Glutamatergic neuron (in vitro differentiated cells): ENCODE measurements at regions not wholly inside any gene's neighbourhood (a gene's known extent, or its start where the extent isn't known, plus 50 kb on each side); places are given as distances from the start of the nearest gene placed in this dataset.

Experiments used
- DNase-seq: peaks from one replicate; pipeline ENCODE4 v3.0.0; 2022
- H3K27ac Mint-ChIP-seq: one replicate; pipeline ENCODE4 v1.8.0; 2020; ENCODE audit warnings: mild to moderate bottlenecking, mixed read lengths, inconsistent platforms; ENCODE audit not compliant: unreplicated experiment
- H3K27me3 Mint-ChIP-seq: one replicate; pipeline ENCODE4 v1.8.0; 2020; ENCODE audit warnings: mild to moderate bottlenecking, moderate library complexity, mixed read lengths, inconsistent platforms; ENCODE audit not compliant: unreplicated experiment
- H3K36me3 Mint-ChIP-seq: one replicate; pipeline ENCODE4 v1.8.0; 2020; ENCODE audit warnings: mild to moderate bottlenecking, mixed read lengths, inconsistent platforms; ENCODE audit not compliant: unreplicated experiment
- H3K4me1 Mint-ChIP-seq: one replicate; pipeline ENCODE4 v1.8.0; 2020; ENCODE audit warnings: mild to moderate bottlenecking, low read depth, mixed read lengths, inconsistent platforms; ENCODE audit not compliant: unreplicated experiment
- H3K4me3 Mint-ChIP-seq: one replicate; pipeline ENCODE4 v1.8.0; 2020; ENCODE audit warnings: mild to moderate bottlenecking, mixed read lengths, inconsistent platforms; ENCODE audit not compliant: unreplicated experiment
- H3K9me3 Mint-ChIP-seq: one replicate; pipeline ENCODE4 v1.8.0; 2020; ENCODE audit warnings: mild to moderate bottlenecking, moderate library complexity, mixed read lengths, inconsistent platforms; ENCODE audit not compliant: unreplicated experiment
- CTCF ChIP-seq: fragments of 200-600 bp; sonication (generic); IDR thresholded peaks from one replicate; pipeline ENCODE4 v1.5.0; 2021; ENCODE audit not compliant: partially characterized antibody, unreplicated experiment

- TF ChIP-seq CTCF = no peak
- H3K36me3 Mint-ChIP-seq = no peaks in the 10 kb centered on the region
These were observed 192.1 kb downstream of the ERCC6L2 start for GRCh38 chr9:96067600-96067999.

GRCh38 chr9:96067004-96067403 is 191.5 kb downstream of the ERCC6L2 start:
- TF ChIP-seq CTCF = no peak
- peaks cover 2% of the 10 kb centered on the region for H3K9me3 Mint-ChIP-seq
- H3K27ac Mint-ChIP-seq = no peak overlapping the region
- no peaks in the 10 kb centered on the region for H3K27me3 Mint-ChIP-seq
- no peak for DNase-seq
- no peak overlapping the region for H3K4me3 Mint-ChIP-seq
- H3K4me1 Mint-ChIP-seq = no peaks in the 10 kb centered on the region
- H3K36me3 Mint-ChIP-seq = no peaks in the 10 kb centered on the region

More at GRCh38 chr9:96067600-96067999, 192.1 kb downstream of the ERCC6L2 start:
- H3K27ac Mint-ChIP-seq = no peak overlapping the region
- H3K4me3 Mint-ChIP-seq = no peak overlapping the region
- H3K9me3 Mint-ChIP-seq = peaks cover 2% of the 10 kb centered on the region
- DNase-seq = no peak
- H3K4me1 Mint-ChIP-seq = no peaks in the 10 kb centered on the region
- H3K27me3 Mint-ChIP-seq = no peaks in the 10 kb centered on the region

- TF ChIP-seq CTCF = no peak
- H3K27me3 Mint-ChIP-seq = no peaks in the 10 kb centered on the region
- H3K36me3 Mint-ChIP-seq = no peaks in the 10 kb centered on the region
- H3K4me3 Mint-ChIP-seq = no peak overlapping the region
- H3K27ac Mint-ChIP-seq = no peak overlapping the region
- peaks cover 2% of the 10 kb centered on the region for H3K9me3 Mint-ChIP-seq
- no peak for DNase-seq
- peaks cover 2% of the 10 kb centered on the region for H3K4me1 Mint-ChIP-seq
These were observed 190.2 kb downstream of the ERCC6L2 start for GRCh38 chr9:96065482-96066251.

GRCh38 chr9:96064826-96065481 is 189.5 kb downstream of the ERCC6L2 start:
- peaks cover 2% of the 10 kb centered on the region for H3K4me1 Mint-ChIP-seq

More at GRCh38 chr9:96064826-96065481, 189.5 kb downstream of the ERCC6L2 start:
- no peak for TF ChIP-seq CTCF
- no peak overlapping the region for H3K4me3 Mint-ChIP-seq
- no peaks in the 10 kb centered on the region for H3K36me3 Mint-ChIP-seq
- no peak overlapping the region for H3K27ac Mint-ChIP-seq
- no peak for DNase-seq
- H3K9me3 Mint-ChIP-seq = peaks cover 2% of the 10 kb centered on the region
- H3K27me3 Mint-ChIP-seq = no peaks in the 10 kb centered on the region
